HCT116 (cell line): ENCODE measurements at regions not wholly inside any gene's neighbourhood (a gene's known extent, or its start where the extent isn't known, plus 50 kb on each side); places are given as distances from the start of the nearest gene placed in this dataset.
"Not testable (repeated sequence)": the region's sequence is repeated elsewhere in the genome, so short reads cannot be mapped to it uniquely, and the experiment has no call there.

Source experiments
- ATAC-seq: fragments of 200-7000 bp; cut with Tn5 transposase; 2 replicates; pipeline ENCODE4 v1.9.1; 2020; ENCODE audit warnings: mild to moderate bottlenecking, moderate library complexity
- BruUV-seq: library from RNA; stranded (reverse); fragments of 400-500 nt; replicated peaks from 2 replicates; lab custom pipeline; 2021; lab: Mats Ljungman, UMichigan
- CTCF ChIA-PET: fragments of 300-600 bp; sonication (Branson Sonifier 250); formaldehyde crosslinking; loops from one replicate; lab custom pipeline; 2021; ENCODE audit warnings: antibody characterized with exemption; lab: Charles Lee
- POLR2A ChIA-PET: fragments of 300-600, 350-600 bp; sonication (Branson Sonifier 250); formaldehyde crosslinking; loops from one replicate; lab custom pipeline; 2021; ENCODE audit warnings: antibody characterized with exemption; lab: Charles Lee
- RAD21 ChIA-PET, 2 experiments: fragments of 300-600 bp; sonication (Branson Sonifier 250); formaldehyde crosslinking; loops; one replicate each; lab custom pipeline; 2023; ENCODE audit warnings: low total read pairs in 2 of 2; ENCODE audit not compliant: uncharacterized antibody in 2 of 2, unreplicated experiment in 2 of 2, low non-redundant PET in 1 of 2; lab: Charles Lee
- DNase-seq: peaks from one replicate; pipeline ENCODE4 v3.0.0-alpha.2; 2010; ENCODE audit warnings: low read depth, low spot score
- H2AFZ ChIP-seq: fragments of 200-600 bp; shearing (Covaris generic), sonication (generic); 2 replicates; pipeline ENCODE4 v1.6.1; 2017; ENCODE audit warnings: low read depth, mixed run types, mixed read lengths, antibody characterized with exemption, low read length; ENCODE audit not compliant: poor library complexity, severe bottlenecking
- H3K27ac ChIP-seq: 2 replicates; pipeline ENCODE4 v1.5.1; 2012; ENCODE audit warnings: low read depth, low read length
- H3K27me3 ChIP-seq: fragments of 200-600 bp; sonication (generic); 2 replicates; pipeline ENCODE4 v1.6.1; 2016; ENCODE audit warnings: mixed run types, low read length, mixed read lengths; ENCODE audit not compliant: insufficient read depth
- H3K36me3 ChIP-seq, 2 experiments: fragments of 200-500 bp in 1 of 2; fragments of 200-600 bp in 1 of 2; sonication (Bioruptor generic) in 1 of 2; sonication (generic) in 1 of 2; 2 replicates each; pipeline versions ENCODE4 v1.5.1 to v1.6.1; 2014 to 2016; ENCODE audit warnings: low read length in 2 of 2, inconsistent platforms in 1 of 2, mixed read lengths in 1 of 2, mixed run types in 1 of 2; ENCODE audit not compliant: insufficient read depth in 2 of 2, control insufficient read depth in 1 of 2
- H3K4me1 ChIP-seq, 2 experiments: fragments of 200-600 bp in 1 of 2; sonication (generic) in 1 of 2; 2 replicates each; pipeline versions ENCODE4 v1.5.1 to v1.6.1; 2012 to 2017; ENCODE audit warnings: low read length in 2 of 2, inconsistent platforms in 1 of 2, mild to moderate bottlenecking in 1 of 2, mixed read lengths in 1 of 2, mixed run types in 1 of 2, moderate library complexity in 1 of 2; ENCODE audit not compliant: insufficient read depth in 2 of 2, control insufficient read depth in 1 of 2
- H3K4me2 ChIP-seq: fragments of 200-600 bp; sonication (generic); 2 replicates; pipeline ENCODE4 v1.6.1; 2017; ENCODE audit warnings: mixed run types, low read length, mixed read lengths
- H3K4me3 ChIP-seq, 2 experiments: fragments of 200-600 bp in 1 of 2; sonication (generic) in 1 of 2; replicated peaks in 1 of 2; 2 replicates each; pipeline ENCODE4 v1.5.1; 2011 to 2016; ENCODE audit warnings: low read length in 2 of 2, control low read depth in 1 of 2, low read depth in 1 of 2, mild to moderate bottlenecking in 1 of 2, mixed read lengths in 1 of 2, mixed run types in 1 of 2
- H3K79me2 ChIP-seq: fragments of 200-600 bp; sonication (generic); 2 replicates; pipeline ENCODE4 v1.6.1; 2017; ENCODE audit warnings: mild to moderate bottlenecking, mixed run types, low read length, moderate library complexity, mixed read lengths; ENCODE audit not compliant: insufficient read depth
- H3K9ac ChIP-seq: fragments of 200-600 bp; sonication (generic); 2 replicates; pipeline ENCODE4 v1.6.1; 2016; ENCODE audit warnings: low read length, mixed read lengths
- H3K9me2 ChIP-seq: fragments of 200-600 bp; sonication (generic), shearing (Covaris generic); 2 replicates; pipeline ENCODE4 v1.6.1; 2017; ENCODE audit warnings: mixed run types, mild to moderate bottlenecking, moderate library complexity; ENCODE audit not compliant: insufficient read depth
- H3K9me3 ChIP-seq, 2 experiments: fragments of 200-500 bp in 1 of 2; fragments of 200-600 bp in 1 of 2; sonication (Bioruptor generic) in 1 of 2; sonication (generic) in 1 of 2; 2 replicates each; pipeline ENCODE4 v1.6.1; 2014 to 2017; ENCODE audit warnings: low read length in 2 of 2, mixed read lengths in 2 of 2, inconsistent platforms in 1 of 2, low read depth in 1 of 2, mild to moderate bottlenecking in 1 of 2, mixed run types in 1 of 2, moderate library complexity in 1 of 2; ENCODE audit not compliant: control insufficient read depth in 1 of 2, insufficient read depth in 1 of 2
- H4K20me1 ChIP-seq: fragments of 200-600 bp; sonication (generic), shearing (Covaris generic); 2 replicates; pipeline ENCODE4 v1.6.1; 2017; ENCODE audit warnings: mixed run types, mild to moderate bottlenecking, moderate library complexity; ENCODE audit not compliant: insufficient read depth
- MAX ChIP-seq: IDR thresholded peaks from 2 replicates; pipeline ENCODE4 v1.6.1; 2012
- SIN3A ChIP-seq: IDR thresholded peaks from 2 replicates; pipeline ENCODE4 v1.6.1; 2012; ENCODE audit warnings: low read depth
- YY1 ChIP-seq: IDR thresholded peaks from 2 replicates; pipeline ENCODE4 v1.6.1; 2011; ENCODE audit warnings: low read length, low read depth, moderate library complexity, mild to moderate bottlenecking; ENCODE audit not compliant: insufficient replicate concordance; ENCODE audit errors: extremely low read depth
- intact Hi-C: fragments of 100-400 bp; cut with micrococcal nuclease; formaldehyde crosslinking; loops from 2 replicates; pipeline ENCODE4 v1.10.0; 2022

- ATAC-seq, H3K4me2 ChIP-seq, RAD21 ChIA-PET, H3K27me3 ChIP-seq, H3K79me2 ChIP-seq, H3K4me3 ChIP-seq, H3K9ac ChIP-seq, H3K36me3 ChIP-seq, H3K27ac ChIP-seq, H4K20me1 ChIP-seq, DNase-seq, H2AFZ ChIP-seq, H3K9me2 ChIP-seq, BruUV-seq, H3K9me3 ChIP-seq, intact Hi-C loops, POLR2A ChIA-PET, CTCF ChIA-PET: not testable (repeated sequence)
- H3K4me1 ChIP-seq: peaks cover 35 to 38% of the 10 kb centered on the region in 2 experiments
These were observed 116.1 kb upstream of the GJE1 start for GRCh38 chr6:142016666-142017065.

GRCh38 chr6:142015463-142015862 lies 117.3 kb upstream of the GJE1 start:
- RAD21 ChIA-PET, H3K9me3 ChIP-seq, H4K20me1 ChIP-seq, DNase-seq, H3K36me3 ChIP-seq, BruUV-seq, intact Hi-C loops, H3K4me3 ChIP-seq, H3K79me2 ChIP-seq, POLR2A ChIA-PET, H2AFZ ChIP-seq, H3K9me2 ChIP-seq, CTCF ChIA-PET, H3K27me3 ChIP-seq, ATAC-seq: not testable (repeated sequence)
- Histone ChIP-seq H3K9ac (peak overlapping the region; percentile 70), H3K4me1 (peaks cover 47 to 50% of the 10 kb centered on the region in 2 experiments), H3K27ac (peak overlapping the region; percentile 95), H3K4me2 (peak overlapping the region; percentile 65)

GRCh38 chr6:142015011-142015410 lies 117.7 kb upstream of the GJE1 start:
- no peak overlapping the region for H2AFZ ChIP-seq
- no peaks in the 10 kb centered on the region for H4K20me1 ChIP-seq
- peak overlapping the region; percentile 12 to 24; a peak in 3 of 4 replicates for H3K4me3 ChIP-seq
- H3K27ac ChIP-seq: peak overlapping the region; percentile 95
- H3K79me2 ChIP-seq: no peaks in the 10 kb centered on the region
- no peak for TF ChIP-seq YY1
- 0 out of 2 replicates have a peak, but pooled peaks have one; percentile 1 for TF ChIP-seq SIN3A
- 0 out of 2 replicates have a peak, but pooled peaks have one; percentile 13 for TF ChIP-seq MAX
- ChIA-PET CTCF (no interaction called here), RAD21 (no interaction called here), POLR2A (interaction anchor here (0.7 to 1.0 kb wide), 2 partner anchors 18 to 25 kb away, joined by 3 to 4 read pairs; no protein-coding TSS in a partner anchor)
- peak; percentile 19 for DNase-seq
- no peaks in the 10 kb centered on the region for H3K36me3 ChIP-seq
- BruUV-seq: TSS peak; percentile 81
- no peaks in the 10 kb centered on the region for H3K9me3 ChIP-seq
- no peaks in the 10 kb centered on the region for H3K9me2 ChIP-seq
- H3K27me3 ChIP-seq: no peaks in the 10 kb centered on the region
- peak overlapping the region; percentile 65 for H3K4me2 ChIP-seq
- ATAC-seq: peak; percentile 48
- intact Hi-C loops: no loop called here
- peak overlapping the region; percentile 70 for H3K9ac ChIP-seq
- peaks cover 51 to 55% of the 10 kb centered on the region in 2 experiments for H3K4me1 ChIP-seq
